NCI-H345 (cell line): ENCODE measurements at regions not wholly inside any gene's neighbourhood (a gene's known extent, or its start where the extent isn't known, plus 50 kb on each side); places are given as distances from the start of the nearest gene placed in this dataset.

Experiments
- DNase-seq: peaks from one replicate; lab custom pipeline; 2025; lab: John Stamatoyannopoulos, UW

- no peak for DNase-seq
Measured at GRCh38 chr11:29782447-29782846, 234.4 kb downstream of the KCNA4 start.

- DNase-seq, result no peak
Measured at GRCh38 chr11:29781268-29781667, 235.6 kb downstream of the KCNA4 start.

- DNase-seq, result no peak
Measured at GRCh38 chr11:29780756-29781155, 236.1 kb downstream of the KCNA4 start.

GRCh38 chr11:29773656-29774264 lies 243.1 kb downstream of the KCNA4 start:
- DNase-seq, result no peak

GRCh38 chr11:29756871-29757270 lies 260.0 kb downstream of the KCNA4 start:
- no peak for DNase-seq

- no peak for DNase-seq
Measured at GRCh38 chr11:29755474-29755873, 261.4 kb downstream of the KCNA4 start.

- no peak for DNase-seq
Measured at GRCh38 chr11:29751618-29752017, 265.2 kb downstream of the KCNA4 start.

GRCh38 chr11:29750392-29750791 lies 266.4 kb downstream of the KCNA4 start:
- DNase-seq, result no peak

GRCh38 chr11:29734287-29734686 lies 282.5 kb downstream of the KCNA4 start:
- no peak for DNase-seq

GRCh38 chr11:29713831-29714320 lies 303.0 kb downstream of the KCNA4 start:
- no peak for DNase-seq

- no peak for DNase-seq
Measured at GRCh38 chr11:29712616-29713015, 304.2 kb downstream of the KCNA4 start.

GRCh38 chr11:29707924-29708323 lies 308.9 kb downstream of the KCNA4 start:
- DNase-seq, result no peak

GRCh38 chr11:29685361-29685760 lies 331.5 kb downstream of the KCNA4 start:
- no peak for DNase-seq

- no peak for DNase-seq
Measured at GRCh38 chr11:29682856-29683255, 334.0 kb downstream of the KCNA4 start.

GRCh38 chr11:29679996-29680395 lies 336.8 kb downstream of the KCNA4 start:
- no peak for DNase-seq

- DNase-seq, result no peak
Measured at GRCh38 chr11:29676993-29677392, 339.8 kb downstream of the KCNA4 start.

- DNase-seq, result no peak
Measured at GRCh38 chr11:29669310-29669709, 347.5 kb downstream of the KCNA4 start.

GRCh38 chr11:29657709-29658108 lies 359.1 kb downstream of the KCNA4 start:
- no peak for DNase-seq

GRCh38 chr11:29656597-29656996 lies 360.2 kb downstream of the KCNA4 start:
- DNase-seq, result no peak

- DNase-seq, result no peak
Measured at GRCh38 chr11:29645373-29645772, 371.5 kb downstream of the KCNA4 start.

GRCh38 chr11:29641201-29641600 lies 375.6 kb downstream of the KCNA4 start:
- DNase-seq, result no peak

- DNase-seq, result no peak
Measured at GRCh38 chr11:29634744-29635143, 382.1 kb downstream of the KCNA4 start.

- no peak for DNase-seq
Measured at GRCh38 chr11:29634244-29634643, 382.6 kb downstream of the KCNA4 start.

GRCh38 chr11:29629286-29629685 lies 387.5 kb downstream of the KCNA4 start:
- DNase-seq, result no peak
